ENCODE measurements at regions not wholly inside any gene's neighbourhood (a gene's known extent, or its start where the extent isn't known, plus 50 kb on each side); places are given as distances from the start of the nearest gene placed in this dataset.

DNA sequence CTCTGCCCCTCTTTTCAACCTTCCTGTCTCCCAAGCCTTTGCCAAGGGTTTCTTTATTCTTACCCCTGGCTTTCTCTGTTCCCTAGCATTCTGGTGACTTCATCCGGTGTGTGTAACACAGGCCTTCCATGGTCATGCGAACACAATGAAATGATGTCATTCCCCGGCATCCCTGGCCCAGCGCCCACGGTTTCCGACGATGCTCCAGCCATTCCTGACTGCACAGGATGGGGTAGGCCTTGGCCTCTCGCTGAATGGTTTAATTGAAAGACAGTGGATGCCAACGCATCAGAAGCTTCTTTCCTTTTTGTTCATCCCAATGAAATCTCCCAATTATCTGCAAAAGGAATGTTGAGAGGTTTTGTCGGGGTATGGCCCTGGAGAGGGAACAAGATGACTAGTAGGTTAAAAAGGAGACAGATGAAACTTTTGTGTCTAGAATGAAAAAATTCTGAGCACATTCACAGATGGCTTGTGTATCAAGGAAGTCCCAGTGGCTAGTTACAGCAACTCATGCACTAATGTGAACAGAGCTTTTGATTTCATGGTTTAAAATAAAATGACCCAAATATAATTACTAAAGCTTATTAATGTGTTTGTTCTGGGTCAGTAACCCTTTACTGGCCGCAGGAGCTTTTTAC lies 655.0 kb downstream of the QKI start:
- H3K4me3 ChIP-seq (replicated peaks; ENCODE audit: low read depth, low read length): no peak overlapping the region
- TF ChIP-seq CTCF (IDR thresholded peaks at IDR 0.05; ENCODE audit: low read depth, low read length, missing control alignments): no peak
- DNase-seq (ENCODE audit: extremely low read depth, low read depth): no peak

- TF ChIP-seq CTCF (IDR thresholded peaks at IDR 0.05; ENCODE audit: low read depth, low read length, missing control alignments): no peak
- H3K4me3 ChIP-seq (replicated peaks; ENCODE audit: low read depth, low read length): no peak overlapping the region
- no peak for DNase-seq (ENCODE audit: extremely low read depth, low read depth)
Measured at GRCh38 chr6:164068527-164068926, 654.0 kb downstream of the QKI start.

- H3K4me3 ChIP-seq (replicated peaks; ENCODE audit: low read depth, low read length): no peak overlapping the region
- TF ChIP-seq CTCF (IDR thresholded peaks at IDR 0.05; ENCODE audit: low read depth, low read length, missing control alignments): no peak
- no peak for DNase-seq (ENCODE audit: extremely low read depth, low read depth)
Measured at GRCh38 chr6:164066766-164067165, 652.2 kb downstream of the QKI start.

- TF ChIP-seq CTCF (IDR thresholded peaks at IDR 0.05; ENCODE audit: low read depth, low read length, missing control alignments): no peak
- H3K4me3 ChIP-seq (replicated peaks; ENCODE audit: low read depth, low read length): no peak overlapping the region
- DNase-seq (ENCODE audit: extremely low read depth, low read depth): no peak
Measured at GRCh38 chr6:164066335-164066734, 651.8 kb downstream of the QKI start.

DNA sequence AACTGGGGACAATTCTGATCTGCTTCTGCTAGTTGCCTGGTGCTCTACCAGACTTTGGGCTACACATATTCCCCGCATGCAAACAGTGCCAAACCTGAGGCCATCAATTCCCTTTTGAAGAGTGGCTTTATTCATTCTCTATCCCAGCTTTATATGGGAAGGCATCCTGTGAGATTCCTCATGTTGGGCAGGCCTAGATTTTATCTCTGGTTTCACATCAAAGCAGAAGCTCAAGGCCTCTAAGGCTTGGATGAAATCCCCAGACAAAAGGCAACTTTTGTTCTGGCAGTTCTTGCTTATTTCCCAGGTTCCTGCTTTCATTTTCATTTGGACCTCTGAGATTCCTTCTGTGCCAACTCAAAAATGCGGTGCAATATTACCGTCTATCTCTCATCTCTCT lies 648.8 kb downstream of the QKI start:
- no peak overlapping the region for H3K4me3 ChIP-seq (replicated peaks; ENCODE audit: low read depth, low read length)
- no peak for DNase-seq (ENCODE audit: extremely low read depth, low read depth)
- no peak for TF ChIP-seq CTCF (IDR thresholded peaks at IDR 0.05; ENCODE audit: low read depth, low read length, missing control alignments)

DNA sequence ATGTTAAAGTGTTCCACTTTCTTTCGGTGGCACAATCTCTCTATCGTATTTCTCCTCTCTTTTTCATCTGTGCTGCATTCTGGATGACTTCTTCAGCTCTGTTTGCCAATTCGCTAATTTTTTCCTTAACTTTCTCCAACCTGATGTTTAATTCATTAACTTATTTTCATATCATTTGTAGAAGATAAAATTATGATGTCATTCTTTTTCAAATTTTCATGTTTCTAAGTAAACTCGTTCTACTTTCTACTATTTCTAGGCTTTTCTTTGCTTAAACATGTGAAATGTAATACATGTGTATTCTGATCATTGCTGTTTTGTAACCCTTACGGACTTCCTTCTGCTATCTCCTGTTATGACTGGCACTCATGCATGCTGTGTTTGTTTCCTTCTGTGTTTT lies 648.4 kb downstream of the QKI start:
- TF ChIP-seq CTCF (IDR thresholded peaks at IDR 0.05; ENCODE audit: low read depth, low read length, missing control alignments): no peak
- H3K4me3 ChIP-seq (replicated peaks; ENCODE audit: low read depth, low read length): no peak overlapping the region
- DNase-seq (ENCODE audit: extremely low read depth, low read depth): no peak

- DNase-seq (ENCODE audit: extremely low read depth, low read depth): no peak
- no peak overlapping the region for H3K4me3 ChIP-seq (replicated peaks; ENCODE audit: low read depth, low read length)
- no peak for TF ChIP-seq CTCF (IDR thresholded peaks at IDR 0.05; ENCODE audit: low read depth, low read length, missing control alignments)
Measured at GRCh38 chr6:164057876-164058275, 643.4 kb downstream of the QKI start.

All from HFF-Myc (cell line).